MG63 (cell line): ENCODE measurements at regions not wholly inside any gene's neighbourhood (a gene's known extent, or its start where the extent isn't known, plus 50 kb on each side); places are given as distances from the start of the nearest gene placed in this dataset.
A peak's percentile ranks its signal among the peaks of the same experiment; 100 is the strongest.
"Not testable (repeated sequence)": the region's sequence is repeated elsewhere in the genome, so short reads cannot be mapped to it uniquely, and the experiment has no call there.

Experiments used
- DNase-seq: peaks from one replicate; pipeline ENCODE4 v3.0.0-alpha.2; 2020
- H3K27me3 ChIP-seq: fragments of 250-450 bp; sonication (Bioruptor Pico); 2 replicates; pipeline ENCODE4 v1.5.1; 2020; ENCODE audit warnings: mild to moderate bottlenecking, moderate library complexity
- H3K36me3 ChIP-seq: fragments of 250-450 bp; sonication (Bioruptor Pico); 2 replicates; pipeline ENCODE4 v1.5.1; 2020; ENCODE audit warnings: mild to moderate bottlenecking, moderate library complexity
- H3K4me3 ChIP-seq: fragments of 250-450 bp; sonication (Bioruptor Pico); 2 replicates; pipeline ENCODE4 v1.5.1; 2020; ENCODE audit warnings: mild to moderate bottlenecking, moderate library complexity
- H3K9me3 ChIP-seq: fragments of 250-450 bp; sonication (Bioruptor Pico); 2 replicates; pipeline ENCODE4 v1.5.1; 2020; ENCODE audit warnings: mild to moderate bottlenecking, moderate library complexity

GRCh38 chr2:225275443-225275842 is 124.1 kb upstream of the NYAP2 start:
- H3K4me3 ChIP-seq = no peak overlapping the region
- DNase-seq = no peak
- no peaks in the 10 kb centered on the region for H3K36me3 ChIP-seq
- H3K27me3 ChIP-seq = no peaks in the 10 kb centered on the region
- H3K9me3 ChIP-seq = no peaks in the 10 kb centered on the region; the same call in 1 of the 2 replicates

DNA sequence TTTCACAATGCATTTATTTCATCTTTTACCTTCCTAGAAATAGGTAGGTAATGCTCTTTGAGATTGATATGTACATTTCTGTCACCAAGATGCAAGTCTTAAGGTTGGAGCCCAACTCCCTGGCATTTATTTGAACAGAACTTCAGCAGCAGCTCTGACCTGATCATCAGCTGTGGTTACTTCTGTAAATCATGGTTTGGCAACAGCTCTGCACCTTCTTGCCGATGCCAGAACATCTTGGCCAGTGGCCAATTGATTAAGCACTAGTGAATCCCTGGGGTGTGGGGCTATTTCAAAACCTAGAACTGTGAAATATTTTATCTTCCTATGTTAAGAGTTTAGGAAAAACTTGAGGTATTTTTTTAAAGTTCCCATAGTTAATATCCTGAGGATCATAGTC is 124.8 kb upstream of the NYAP2 start:
- Histone ChIP-seq H3K4me3 (no peak overlapping the region), H3K9me3 (no peaks in the 10 kb centered on the region; the same call in 1 of the 2 replicates), H3K36me3 (no peaks in the 10 kb centered on the region), H3K27me3 (no peaks in the 10 kb centered on the region)
- DNase-seq = peak; percentile 64

GRCh38 chr2:225272173-225272572 is 127.3 kb upstream of the NYAP2 start:
- Histone ChIP-seq H3K4me3 (no peak overlapping the region), H3K36me3 (no peaks in the 10 kb centered on the region), H3K27me3 (no peaks in the 10 kb centered on the region), H3K9me3 (no peaks in the 10 kb centered on the region)
- no peak for DNase-seq

- peak; percentile 36 for DNase-seq
- Histone ChIP-seq H3K27me3 (no peaks in the 10 kb centered on the region), H3K9me3 (no peaks in the 10 kb centered on the region), H3K36me3 (no peaks in the 10 kb centered on the region), H3K4me3 (no peak overlapping the region)
Observed at GRCh38 chr2:225270861-225271260, 128.6 kb upstream of the NYAP2 start.

DNA sequence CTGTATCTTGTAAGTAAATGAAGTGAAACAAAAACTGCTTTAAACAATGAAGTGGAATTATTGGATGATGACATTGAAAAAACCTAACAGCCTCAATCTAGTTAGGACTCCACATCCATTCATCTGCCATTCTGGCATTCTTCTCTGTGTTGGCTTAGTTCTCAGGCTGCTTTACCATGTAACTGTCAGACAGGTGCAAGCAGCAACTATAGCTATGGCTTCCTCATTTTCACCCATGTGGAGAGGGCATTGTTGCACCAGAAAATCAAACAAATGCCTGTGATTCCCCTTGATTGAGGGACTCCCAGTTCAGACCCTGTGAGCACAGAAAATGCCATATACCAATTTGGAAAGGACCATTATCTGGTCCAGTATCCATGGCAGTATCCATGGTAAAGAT is 129.5 kb upstream of the NYAP2 start:
- no peaks in the 10 kb centered on the region for H3K36me3 ChIP-seq
- no peaks in the 10 kb centered on the region for H3K9me3 ChIP-seq
- no peak overlapping the region for H3K4me3 ChIP-seq
- no peaks in the 10 kb centered on the region for H3K27me3 ChIP-seq
- DNase-seq = no peak

- Histone ChIP-seq H3K9me3 (peaks cover 5% of the 10 kb centered on the region; the same call in 1 of the 2 replicates), H3K36me3 (no peaks in the 10 kb centered on the region), H3K27me3 (no peaks in the 10 kb centered on the region), H3K4me3 (no peak overlapping the region)
- no peak for DNase-seq
Observed at GRCh38 chr2:225254363-225254762, 145.1 kb upstream of the NYAP2 start.

GRCh38 chr2:225244933-225245332 is 154.6 kb upstream of the NYAP2 start:
- DNase-seq = no peak

DNA sequence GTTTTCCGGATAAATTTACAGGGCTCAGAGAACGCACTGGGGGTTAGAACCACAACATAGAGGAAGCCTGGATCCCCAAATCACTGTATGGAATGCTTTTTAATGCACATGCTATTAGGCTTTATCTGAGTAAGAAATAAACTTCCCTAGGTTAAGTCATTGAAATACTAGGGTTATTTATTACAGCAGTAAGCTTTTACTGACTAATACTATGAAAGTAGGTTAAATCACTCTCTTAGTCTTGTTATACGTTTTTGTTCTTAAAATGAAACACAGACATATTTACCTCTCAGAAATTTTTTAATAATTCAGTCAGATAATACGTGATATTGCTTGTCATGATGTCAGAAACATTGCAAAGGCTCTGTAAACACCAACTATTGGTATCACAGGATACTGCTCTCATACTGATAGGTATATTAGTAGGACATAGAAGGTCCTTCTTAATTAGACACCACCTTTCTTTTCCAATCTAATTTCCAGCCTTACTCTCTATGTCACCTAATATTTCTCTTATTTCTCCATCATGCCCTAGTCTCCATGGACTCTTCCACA is 162.7 kb upstream of the NYAP2 start:
- DNase-seq = no peak
- H3K36me3 ChIP-seq = no peaks in the 10 kb centered on the region
- no peaks in the 10 kb centered on the region for H3K27me3 ChIP-seq
- no peaks in the 10 kb centered on the region for H3K9me3 ChIP-seq
- H3K4me3 ChIP-seq = no peak overlapping the region

More at GRCh38 chr2:225244933-225245332, 154.6 kb upstream of the NYAP2 start:
- no peaks in the 10 kb centered on the region for H3K9me3 ChIP-seq
- H3K36me3 ChIP-seq = no peaks in the 10 kb centered on the region
- H3K4me3 ChIP-seq = no peak overlapping the region
- H3K27me3 ChIP-seq = no peaks in the 10 kb centered on the region

DNA sequence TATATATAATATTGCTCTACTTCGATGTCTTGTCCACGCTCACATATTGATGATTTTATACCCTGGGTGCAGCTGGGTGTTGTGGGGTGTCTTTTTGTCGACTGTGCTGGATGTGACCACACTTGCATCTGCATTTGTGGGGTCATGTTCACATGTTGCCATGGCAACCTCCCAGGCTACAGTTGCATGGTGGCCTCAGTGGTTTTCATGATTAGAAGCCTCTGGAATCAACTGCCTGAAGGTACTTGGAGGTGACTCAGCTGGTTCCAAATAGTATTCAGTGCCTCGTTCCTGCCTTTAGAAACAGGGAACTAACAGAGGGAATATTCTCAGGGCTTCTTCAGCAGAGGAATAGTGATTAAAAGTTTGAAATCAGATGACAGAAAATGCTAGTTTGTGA is 166.3 kb upstream of the NYAP2 start:
- no peak overlapping the region for H3K4me3 ChIP-seq
- H3K36me3 ChIP-seq = no peaks in the 10 kb centered on the region
- DNase-seq = no peak
- H3K27me3 ChIP-seq = no peaks in the 10 kb centered on the region; the same call in 1 of the 2 replicates
- no peaks in the 10 kb centered on the region for H3K9me3 ChIP-seq

GRCh38 chr2:225231900-225232299 is 167.6 kb upstream of the NYAP2 start:
- no peak for DNase-seq
- no peaks in the 10 kb centered on the region for H3K36me3 ChIP-seq
- no peak overlapping the region for H3K4me3 ChIP-seq
- H3K9me3 ChIP-seq = no peaks in the 10 kb centered on the region
- no peaks in the 10 kb centered on the region; the same call in 1 of the 2 replicates for H3K27me3 ChIP-seq

DNA sequence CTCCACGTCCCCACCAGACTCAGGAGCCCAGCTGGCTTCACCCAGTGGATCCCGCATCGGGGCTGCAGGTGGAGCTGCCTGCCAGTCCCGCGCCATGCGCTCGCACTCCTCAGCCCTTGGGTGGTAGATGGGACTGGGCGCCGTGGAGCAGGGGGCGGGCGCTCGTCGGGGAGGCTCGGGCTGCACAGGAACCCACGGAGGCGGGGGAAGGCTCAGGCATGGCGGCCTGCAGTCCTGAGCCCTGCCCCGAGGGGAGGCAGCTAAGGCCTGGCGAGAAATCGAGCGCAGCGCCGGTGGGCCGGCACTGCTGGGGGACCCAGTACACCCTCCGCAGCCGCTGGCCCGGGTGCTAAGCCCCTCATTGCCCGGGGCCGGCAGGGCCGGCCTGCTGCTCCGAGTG is 170.2 kb upstream of the NYAP2 start:
- H3K4me3 ChIP-seq, H3K27me3 ChIP-seq, H3K9me3 ChIP-seq, H3K36me3 ChIP-seq, DNase-seq: not testable (repeated sequence)

GRCh38 chr2:225226441-225226840 is 173.1 kb upstream of the NYAP2 start:
- Histone ChIP-seq H3K4me3 (no peak overlapping the region), H3K36me3 (no peaks in the 10 kb centered on the region), H3K9me3 (no peaks in the 10 kb centered on the region), H3K27me3 (no peaks in the 10 kb centered on the region; the same call in 1 of the 2 replicates)
- DNase-seq = no peak

DNA sequence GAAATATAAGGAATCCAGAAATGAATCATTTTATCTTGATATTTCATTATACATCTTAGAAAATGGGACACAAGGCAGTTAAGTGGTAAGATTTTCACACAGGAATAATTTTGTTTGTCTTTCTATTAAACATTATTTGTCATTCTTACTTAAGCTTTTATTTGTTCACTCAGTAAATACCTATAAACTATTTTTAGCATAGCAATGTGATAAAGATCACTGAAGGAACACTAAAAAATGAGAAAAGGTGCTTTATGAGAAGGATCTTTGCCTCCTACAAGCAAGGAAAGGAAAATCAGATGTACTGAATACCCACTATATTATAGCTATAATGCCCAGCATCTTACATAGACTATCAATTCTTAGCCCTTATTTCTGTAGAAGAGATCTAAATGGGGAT is 176.2 kb upstream of the NYAP2 start:
- no peaks in the 10 kb centered on the region for H3K36me3 ChIP-seq
- no peak overlapping the region for H3K4me3 ChIP-seq
- no peaks in the 10 kb centered on the region for H3K9me3 ChIP-seq
- no peaks in the 10 kb centered on the region for H3K27me3 ChIP-seq
- no peak for DNase-seq

GRCh38 chr2:225207471-225207870 is 165.2 kb upstream of the DOCK10 start:
- H3K4me3 ChIP-seq = no peak overlapping the region
- H3K36me3 ChIP-seq = no peaks in the 10 kb centered on the region
- no peaks in the 10 kb centered on the region for H3K9me3 ChIP-seq
- H3K27me3 ChIP-seq = no peaks in the 10 kb centered on the region
- no peak for DNase-seq

DNA sequence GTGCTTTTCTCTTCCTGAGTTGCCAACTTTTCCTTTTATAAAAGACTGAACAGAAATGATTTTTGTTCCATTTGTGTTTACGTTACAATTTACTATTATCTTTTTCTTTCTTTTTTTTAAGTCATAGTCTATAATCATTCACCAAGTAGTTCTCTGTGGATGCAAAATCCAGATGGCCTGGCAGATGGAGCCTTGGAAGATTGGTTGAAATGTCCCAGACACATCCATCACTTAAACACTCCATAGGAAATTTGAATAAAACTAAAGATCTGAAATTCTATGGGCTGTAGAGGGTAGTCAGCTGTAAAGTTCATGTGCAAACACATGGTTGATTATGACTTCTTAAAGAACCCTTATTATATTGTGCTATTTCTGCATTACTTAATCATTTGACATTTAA is 164.8 kb upstream of the DOCK10 start:
- no peak for DNase-seq
- Histone ChIP-seq H3K4me3 (no peak overlapping the region), H3K9me3 (no peaks in the 10 kb centered on the region), H3K36me3 (no peaks in the 10 kb centered on the region), H3K27me3 (no peaks in the 10 kb centered on the region)

DNA sequence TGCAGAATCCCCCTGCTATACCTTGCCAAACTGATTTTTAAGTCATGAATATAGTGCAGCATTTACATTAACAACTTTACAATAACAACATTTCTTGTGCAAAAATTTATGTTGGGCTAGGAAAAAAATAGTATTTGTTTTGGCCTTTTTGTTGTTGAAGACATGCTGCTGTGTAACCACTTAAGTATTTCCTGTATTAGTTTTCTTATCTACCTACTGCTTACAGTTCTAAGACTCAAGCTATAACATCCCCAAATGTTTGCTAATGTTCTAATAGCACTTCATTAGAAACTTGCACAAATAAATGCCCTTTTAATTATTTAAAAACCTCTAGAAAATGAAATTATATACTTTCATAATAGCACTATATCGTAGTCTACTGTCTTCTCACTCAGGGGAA is 154.3 kb upstream of the DOCK10 start:
- no peak for DNase-seq
- H3K27me3 ChIP-seq = no peaks in the 10 kb centered on the region
- no peaks in the 10 kb centered on the region for H3K36me3 ChIP-seq
- no peaks in the 10 kb centered on the region for H3K9me3 ChIP-seq
- H3K4me3 ChIP-seq = no peak overlapping the region

- no peak for DNase-seq
- no peaks in the 10 kb centered on the region for H3K36me3 ChIP-seq
- no peaks in the 10 kb centered on the region for H3K27me3 ChIP-seq
- no peak overlapping the region for H3K4me3 ChIP-seq
- H3K9me3 ChIP-seq = no peaks in the 10 kb centered on the region
Observed at GRCh38 chr2:225192869-225193268, 150.6 kb upstream of the DOCK10 start.

DNA sequence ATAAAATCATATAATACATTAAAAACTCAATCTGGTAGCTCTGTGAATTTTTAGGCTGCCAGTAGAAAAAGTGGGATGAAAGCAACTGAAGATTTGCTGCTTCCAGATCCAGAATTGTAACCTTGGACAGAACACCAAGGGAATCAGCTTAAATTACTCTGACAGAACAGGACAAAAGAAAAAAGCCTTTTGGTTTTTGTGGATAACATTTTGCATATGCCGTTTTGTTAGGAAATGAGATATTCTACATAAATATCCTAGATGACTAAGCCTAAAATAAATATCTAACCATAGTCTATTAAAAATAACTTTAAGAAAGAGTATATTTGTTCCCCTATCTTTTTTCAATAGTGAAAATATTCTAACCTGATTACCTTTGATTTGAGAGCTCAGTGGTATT is 148.7 kb upstream of the DOCK10 start:
- no peaks in the 10 kb centered on the region for H3K27me3 ChIP-seq
- H3K9me3 ChIP-seq = no peaks in the 10 kb centered on the region
- no peak for DNase-seq
- no peaks in the 10 kb centered on the region for H3K36me3 ChIP-seq
- no peak overlapping the region for H3K4me3 ChIP-seq

GRCh38 chr2:225184948-225185347 is 142.7 kb upstream of the DOCK10 start:
- Histone ChIP-seq H3K36me3 (no peaks in the 10 kb centered on the region), H3K4me3 (no peak overlapping the region), H3K9me3 (no peaks in the 10 kb centered on the region), H3K27me3 (no peaks in the 10 kb centered on the region)
- no peak for DNase-seq
